ENCODE measurements at regions not wholly inside any gene's neighbourhood (a gene's known extent, or its start where the extent isn't known, plus 50 kb on each side); places are given as distances from the start of the nearest gene placed in this dataset.

GRCh38 chr13:50629966-50630365 lies 213.5 kb downstream of the DLEU7 start:
- BruUV-seq (replicated peaks) = no TSS peak
- POLR2A ChIA-PET (ENCODE audit: low non-redundant PET) = no interaction called here
- intact Hi-C loops (cut with micrococcal nuclease; ENCODE audit: unreplicated experiment) = no loop called here
- no peaks in the 10 kb centered on the region for H3K27me3 ChIP-seq (replicated peaks; ENCODE audit: insufficient read depth, low read depth, low read length, poor library complexity)
- DNase-seq (ENCODE audit: low spot score) = no peak
- no peak overlapping the region for H3K4me3 ChIP-seq (ENCODE audit: low read depth, low read length, poor library complexity, severe bottlenecking)
- CTCF ChIA-PET = no interaction called here
- no peak for TF ChIP-seq CTCF (conservative IDR thresholded peaks at IDR 0.05; ENCODE audit: low read depth, low read length)
- no peak for TF ChIP-seq EZH2 (IDR thresholded peaks at IDR 0.05; ENCODE audit: borderline replicate concordance, low read depth, low read length, poor library complexity, severe bottlenecking)
- H3K4me1 ChIP-seq (ENCODE audit: insufficient read depth, low read length, poor library complexity, severe bottlenecking) = no peaks in the 10 kb centered on the region
- no peaks in the 10 kb centered on the region for H3K9me3 ChIP-seq (ENCODE audit: low read depth, low read length, poor library complexity, severe bottlenecking)
- no peaks in the 10 kb centered on the region for H3K36me3 ChIP-seq (ENCODE audit: insufficient read depth, low read length, poor library complexity, severe bottlenecking)
- no peak overlapping the region for H3K27ac ChIP-seq (ENCODE audit: low read depth, low read length, poor library complexity, severe bottlenecking)

DNA sequence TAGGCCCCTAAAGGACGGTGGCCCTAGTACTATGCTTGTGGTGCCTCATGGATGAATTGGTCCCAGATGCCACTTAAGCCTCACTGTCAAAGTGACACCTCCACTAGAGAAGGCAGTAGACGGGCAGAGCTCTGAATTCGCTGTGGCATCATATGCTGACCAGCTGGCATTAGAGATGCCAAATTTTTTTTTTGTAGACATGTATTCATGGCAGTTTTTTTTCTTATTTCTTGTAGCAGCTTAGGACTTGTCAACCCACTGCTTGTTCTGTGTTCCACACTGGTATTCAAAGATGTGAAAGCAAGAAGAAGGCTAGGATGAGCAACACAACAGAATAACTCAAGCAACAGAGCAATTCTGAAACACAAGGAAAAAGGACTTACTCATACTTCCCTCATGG lies 212.5 kb downstream of the DLEU7 start:
- H3K4me1 ChIP-seq (ENCODE audit: insufficient read depth, low read length, poor library complexity, severe bottlenecking) = no peaks in the 10 kb centered on the region
- no peaks in the 10 kb centered on the region for H3K36me3 ChIP-seq (ENCODE audit: insufficient read depth, low read length, poor library complexity, severe bottlenecking)
- no peaks in the 10 kb centered on the region for H3K9me3 ChIP-seq (ENCODE audit: low read depth, low read length, poor library complexity, severe bottlenecking)
- intact Hi-C loops (cut with micrococcal nuclease; ENCODE audit: unreplicated experiment) = no loop called here
- no peak overlapping the region for H3K27ac ChIP-seq (ENCODE audit: low read depth, low read length, poor library complexity, severe bottlenecking)
- BruUV-seq (replicated peaks) = no TSS peak
- H3K4me3 ChIP-seq (ENCODE audit: low read depth, low read length, poor library complexity, severe bottlenecking) = no peak overlapping the region
- H3K27me3 ChIP-seq (replicated peaks; ENCODE audit: insufficient read depth, low read depth, low read length, poor library complexity) = no peaks in the 10 kb centered on the region
- ChIA-PET POLR2A (ENCODE audit: low non-redundant PET) (no interaction called here), CTCF (no interaction called here)
- no peak for DNase-seq (ENCODE audit: low spot score)
- TF ChIP-seq EZH2 (IDR thresholded peaks at IDR 0.05; ENCODE audit: borderline replicate concordance, low read depth, low read length, poor library complexity, severe bottlenecking) (no peak), CTCF (conservative IDR thresholded peaks at IDR 0.05; ENCODE audit: low read depth, low read length) (no peak)

DNA sequence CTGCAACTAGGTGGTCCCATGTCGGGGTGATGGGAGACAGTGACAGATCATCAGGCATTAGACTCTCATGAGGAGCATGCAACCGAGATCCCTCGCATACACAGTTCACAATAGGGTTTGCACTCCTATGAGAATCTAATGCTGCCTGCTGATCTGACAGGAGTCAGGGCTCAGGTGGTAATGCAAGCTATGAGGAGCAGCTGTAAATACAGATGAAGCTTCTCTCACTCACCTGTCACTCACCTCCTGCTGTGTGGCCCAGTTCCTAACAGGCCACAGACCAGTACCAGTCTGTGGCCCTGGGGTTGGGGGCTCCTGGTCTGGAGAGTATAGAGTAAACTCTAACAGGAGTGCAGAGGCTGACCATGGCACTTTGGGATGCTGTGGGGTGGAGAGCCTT lies 209.2 kb downstream of the DLEU7 start:
- POLR2A ChIA-PET (ENCODE audit: low non-redundant PET) = no interaction called here
- intact Hi-C loops (cut with micrococcal nuclease; ENCODE audit: unreplicated experiment) = no loop called here

More for the DNA sequence above, 209.2 kb downstream of the DLEU7 start:
- no peaks in the 10 kb centered on the region for H3K4me1 ChIP-seq (ENCODE audit: insufficient read depth, low read length, poor library complexity, severe bottlenecking)
- CTCF ChIA-PET = no interaction called here
- H3K4me3 ChIP-seq (ENCODE audit: low read depth, low read length, poor library complexity, severe bottlenecking) = no peak overlapping the region
- no peaks in the 10 kb centered on the region for H3K36me3 ChIP-seq (ENCODE audit: insufficient read depth, low read length, poor library complexity, severe bottlenecking)
- DNase-seq (ENCODE audit: low spot score) = no peak
- H3K9me3 ChIP-seq (ENCODE audit: low read depth, low read length, poor library complexity, severe bottlenecking) = no peaks in the 10 kb centered on the region
- H3K27ac ChIP-seq (ENCODE audit: low read depth, low read length, poor library complexity, severe bottlenecking) = no peak overlapping the region
- no peaks in the 10 kb centered on the region for H3K27me3 ChIP-seq (replicated peaks; ENCODE audit: insufficient read depth, low read depth, low read length, poor library complexity)
- TF ChIP-seq CTCF (conservative IDR thresholded peaks at IDR 0.05; ENCODE audit: low read depth, low read length) (no peak), EZH2 (IDR thresholded peaks at IDR 0.05; ENCODE audit: borderline replicate concordance, low read depth, low read length, poor library complexity, severe bottlenecking) (no peak)
- no TSS peak for BruUV-seq (replicated peaks)
